22Rv1 (cell line): ENCODE measurements at regions not wholly inside any gene's neighbourhood (a gene's known extent, or its start where the extent isn't known, plus 50 kb on each side); places are given as distances from the start of the nearest gene placed in this dataset.
A peak's percentile ranks its signal among the peaks of the same experiment; 100 is the strongest.

ENCODE experiments used
- H3K27ac ChIP-seq: fragments of 450-650 bp; 2 replicates; pipeline ENCODE4 v1.5.1; 2017
- CTCF ChIP-seq: fragments of 450-650 bp; IDR thresholded peaks from 2 replicates; pipeline ENCODE4 v1.5.1; 2017; ENCODE audit warnings: mild to moderate bottlenecking
- ZFX ChIP-seq: fragments of 450-650 bp; IDR thresholded peaks from 2 replicates; pipeline ENCODE4 v1.6.1; 2017; ENCODE audit warnings: antibody characterized with exemption, borderline replicate concordance

GRCh38 chrX:10288373-10288975 lies 131.7 kb downstream of the CLCN4 start:
- TF ChIP-seq ZFX = no peak
- TF ChIP-seq CTCF = no peak
- H3K27ac ChIP-seq = no peak overlapping the region

- no peak for TF ChIP-seq CTCF
Observed at GRCh38 chrX:10296576-10296975, 139.8 kb downstream of the CLCN4 start.

GRCh38 chrX:10310511-10310910 lies 153.7 kb downstream of the CLCN4 start:
- no peak for TF ChIP-seq CTCF
- H3K27ac ChIP-seq = no peak overlapping the region

More at GRCh38 chrX:10296576-10296975, 139.8 kb downstream of the CLCN4 start:
- no peak overlapping the region for H3K27ac ChIP-seq

GRCh38 chrX:10314530-10315104 lies 157.8 kb downstream of the CLCN4 start:
- TF ChIP-seq ZFX (no peak), CTCF (no peak)
- no peak overlapping the region for H3K27ac ChIP-seq

GRCh38 chrX:10325611-10326010 lies 168.8 kb downstream of the CLCN4 start:
- no peak overlapping the region for H3K27ac ChIP-seq

GRCh38 chrX:10326578-10326977 lies 169.8 kb downstream of the CLCN4 start:
- H3K27ac ChIP-seq = no peak overlapping the region
- TF ChIP-seq CTCF (peak; percentile 19; the same call in 1 of the 2 replicates), ZFX (no peak)

More at GRCh38 chrX:10325611-10326010, 168.8 kb downstream of the CLCN4 start:
- TF ChIP-seq ZFX (no peak), CTCF (no peak)

GRCh38 chrX:10327651-10328050 lies 170.9 kb downstream of the CLCN4 start:
- no peak overlapping the region for H3K27ac ChIP-seq
- no peak for TF ChIP-seq ZFX
- no peak for TF ChIP-seq CTCF
